ENCODE measurements at regions not wholly inside any gene's neighbourhood (a gene's known extent, or its start where the extent isn't known, plus 50 kb on each side); places are given as distances from the start of the nearest gene placed in this dataset.
"Not testable (repeated sequence)": the region's sequence is repeated elsewhere in the genome, so short reads cannot be mapped to it uniquely, and the experiment has no call there.

DNA sequence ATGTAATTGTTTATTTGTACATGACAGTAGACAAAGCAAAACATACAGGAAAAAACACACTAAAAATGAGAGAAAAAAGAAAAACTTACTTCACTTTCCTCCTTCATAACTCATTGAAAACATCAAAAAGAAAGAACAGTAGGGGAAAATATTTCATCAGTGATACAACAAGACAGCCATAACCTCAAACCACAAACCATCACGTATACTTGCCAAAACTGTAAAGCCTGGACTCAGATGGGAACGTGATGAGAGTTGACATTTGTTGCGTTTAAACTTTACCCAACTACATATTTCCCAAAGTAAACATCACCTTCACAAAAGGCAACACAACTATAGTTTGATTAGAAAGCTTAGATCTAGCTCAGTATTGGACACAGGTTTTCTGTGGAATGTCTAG lies 278.2 kb upstream of the COL3A1 start (continued):
- TF ChIP-seq PAXIP1 (CRISPR knock-in tag; conservative IDR thresholded peaks at IDR 0.05) (no peak), FOXK1 (CRISPR knock-in tag; IDR thresholded peaks at IDR 0.05; ENCODE audit: borderline replicate concordance, low read depth) (no peak), FOXJ3 (CRISPR knock-in tag; IDR thresholded peaks at IDR 0.05; ENCODE audit: borderline replicate concordance) (no peak), TMF1 (CRISPR knock-in tag; IDR thresholded peaks at IDR 0.05; ENCODE audit: low read depth) (no peak), ATF7 (IDR thresholded peaks at IDR 0.05) (no peak), ATF7 (CRISPR knock-in tag; IDR thresholded peaks at IDR 0.05) (no peak)

- CTCF ChIA-PET (ENCODE audit: low intra/inter-chr PET ratio, low total read pairs); H2AFZ ChIP-seq (ENCODE audit: low read length); H3K27me3 ChIP-seq (ENCODE audit: control insufficient read depth in 1 of 2, insufficient read depth in 2 of 2, low read length in 2 of 2); H4K20me1 ChIP-seq (ENCODE audit: insufficient read depth, low read length); intact Hi-C loops (cut with micrococcal nuclease; ENCODE audit: unreplicated experiment); H3K4me1 ChIP-seq (ENCODE audit: insufficient read depth, low read length); ATAC-seq; H3K79me2 ChIP-seq (ENCODE audit: insufficient read depth, low read length); H3K36me3 ChIP-seq (replicated peaks in 1 of 2; ENCODE audit: control insufficient read depth in 1 of 2, insufficient read depth in 2 of 2, low read length in 2 of 2); DNase-seq (ENCODE audit: low spot score); H3K27ac ChIP-seq (ENCODE audit: extremely low read length, insufficient read depth, low read length); FAIRE-seq; in situ Hi-C loops (cut with HindIII; ENCODE audit: extremely low pct_ligation_motif_present, low pct_unique_long_range_greater_than_20kb); H3K9me3 ChIP-seq (ENCODE audit: low read length); BruUV-seq (replicated peaks); POLR2A ChIA-PET; H3K4me3 ChIP-seq (replicated peaks in 1 of 3; ENCODE audit: insufficient read depth in 1 of 3, low read depth in 2 of 3, low read length in 3 of 3); H3K4me2 ChIP-seq (ENCODE audit: low read depth, low read length); H3K9ac ChIP-seq (ENCODE audit: insufficient read depth, low read depth, low read length): not testable (repeated sequence)
- WGBS (ENCODE audit: low lambda C conversion rate): 0% methylated on average over 1 of the region's 1 CpG
Measured at GRCh38 chr2:188698151-188698550, 276.0 kb upstream of the COL3A1 start.
